22Rv1 (cell line): ENCODE measurements at regions not wholly inside any gene's neighbourhood (a gene's known extent, or its start where the extent isn't known, plus 50 kb on each side); places are given as distances from the start of the nearest gene placed in this dataset.

Source experiments
- CTCF ChIP-seq: fragments of 450-650 bp; IDR thresholded peaks from 2 replicates; pipeline ENCODE4 v1.5.1; 2017; ENCODE audit warnings: mild to moderate bottlenecking
- ZFX ChIP-seq: fragments of 450-650 bp; IDR thresholded peaks from 2 replicates; pipeline ENCODE4 v1.6.1; 2017; ENCODE audit warnings: antibody characterized with exemption, borderline replicate concordance

GRCh38 chr10:35780970-35781642, 139.0 kb upstream of the FZD8 start:
- TF ChIP-seq CTCF (no peak), ZFX (no peak)
